ENCODE measurements at regions not wholly inside any gene's neighbourhood (a gene's known extent, or its start where the extent isn't known, plus 50 kb on each side); places are given as distances from the start of the nearest gene placed in this dataset.

DNA sequence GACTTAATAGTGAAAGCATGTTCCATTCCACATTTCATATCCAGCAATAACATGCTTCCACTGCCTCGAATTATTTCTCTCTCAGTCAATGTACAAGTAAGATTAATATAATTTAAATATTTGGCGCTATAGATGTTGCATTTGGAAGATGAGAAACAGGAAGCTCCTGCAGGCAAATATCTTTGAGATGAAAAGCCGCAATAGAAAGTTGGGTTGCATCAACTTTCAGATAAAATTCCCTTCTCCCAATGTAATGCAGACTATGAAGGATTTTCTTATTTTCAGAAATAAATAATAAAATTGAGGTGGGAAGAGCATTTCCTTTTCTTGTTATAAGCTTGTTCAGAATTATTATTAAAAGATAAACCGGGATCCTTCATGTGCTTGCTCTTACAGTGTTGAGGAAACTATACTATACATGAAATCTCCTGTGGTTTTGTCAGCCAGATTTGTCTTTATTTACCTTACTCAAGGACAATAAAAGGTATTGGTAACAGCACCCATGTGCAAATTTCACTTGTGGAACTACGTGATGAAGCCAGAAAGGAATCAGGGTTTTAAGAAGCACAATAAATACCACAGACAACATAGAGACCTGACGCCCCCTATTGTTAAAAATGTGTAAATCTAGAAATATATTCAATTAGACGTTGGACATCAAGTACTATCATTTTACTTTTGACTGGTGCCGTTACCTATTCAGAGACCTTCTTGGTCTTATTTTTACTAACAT is 307.0 kb downstream of the ARPP21 start:
- H3K36me3 ChIP-seq, result no peaks in the 10 kb centered on the region
- H3K27me3 ChIP-seq, result no peaks in the 10 kb centered on the region
- no peak overlapping the region for H3K27ac ChIP-seq
- intact Hi-C loops (cut with DNase I), result no loop called here
- H3K9me3 ChIP-seq, result no peaks in the 10 kb centered on the region
- H3K4me1 ChIP-seq, result no peaks in the 10 kb centered on the region
- TF ChIP-seq, protein P1, sequence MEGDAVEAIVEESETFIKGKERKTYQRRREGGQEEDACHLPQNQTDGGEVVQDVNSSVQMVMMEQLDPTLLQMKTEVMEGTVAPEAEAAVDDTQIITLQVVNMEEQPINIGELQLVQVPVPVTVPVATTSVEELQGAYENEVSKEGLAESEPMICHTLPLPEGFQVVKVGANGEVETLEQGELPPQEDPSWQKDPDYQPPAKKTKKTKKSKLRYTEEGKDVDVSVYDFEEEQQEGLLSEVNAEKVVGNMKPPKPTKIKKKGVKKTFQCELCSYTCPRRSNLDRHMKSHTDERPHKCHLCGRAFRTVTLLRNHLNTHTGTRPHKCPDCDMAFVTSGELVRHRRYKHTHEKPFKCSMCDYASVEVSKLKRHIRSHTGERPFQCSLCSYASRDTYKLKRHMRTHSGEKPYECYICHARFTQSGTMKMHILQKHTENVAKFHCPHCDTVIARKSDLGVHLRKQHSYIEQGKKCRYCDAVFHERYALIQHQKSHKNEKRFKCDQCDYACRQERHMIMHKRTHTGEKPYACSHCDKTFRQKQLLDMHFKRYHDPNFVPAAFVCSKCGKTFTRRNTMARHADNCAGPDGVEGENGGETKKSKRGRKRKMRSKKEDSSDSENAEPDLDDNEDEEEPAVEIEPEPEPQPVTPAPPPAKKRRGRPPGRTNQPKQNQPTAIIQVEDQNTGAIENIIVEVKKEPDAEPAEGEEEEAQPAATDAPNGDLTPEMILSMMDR (IDR thresholded peaks at IDR 0.05), result peak in 2 of 3 experiments; percentile 24 to 27
- no peak for DNase-seq (ENCODE audit: low spot score in 2 of 2)
- H3K4me3 ChIP-seq, result peak overlapping the region in 1 of 2 donors; percentile 15

DNA sequence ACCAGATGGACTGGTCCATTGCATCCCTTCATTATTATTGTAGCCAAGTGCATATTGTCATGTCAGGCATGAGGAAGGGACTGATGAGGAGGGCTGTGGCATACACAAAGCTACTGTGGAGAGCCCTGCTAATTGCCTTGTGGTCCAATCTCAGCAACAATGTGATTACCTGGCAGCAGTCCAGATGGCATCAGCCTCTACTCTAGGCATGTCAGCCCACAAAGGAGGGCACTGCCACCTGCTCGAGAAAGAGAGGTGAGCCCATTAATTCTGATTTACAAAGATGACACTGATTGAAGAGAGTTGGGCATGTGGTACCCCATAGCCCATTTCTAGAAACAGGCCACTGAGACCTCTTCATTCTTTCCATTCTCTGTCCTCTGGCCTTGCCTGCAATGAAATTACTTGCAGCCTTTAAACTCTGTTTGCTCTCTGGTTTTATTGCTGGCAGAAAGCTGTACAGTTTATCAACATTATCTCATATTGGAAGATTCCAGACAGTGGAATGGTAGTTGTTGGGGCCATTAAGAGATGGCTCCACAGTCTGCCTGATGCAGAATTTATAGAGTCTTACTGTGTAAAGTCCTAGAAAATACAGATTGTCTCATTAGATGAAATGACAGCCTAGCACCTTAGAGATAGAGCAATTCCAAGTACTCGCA is 307.7 kb downstream of the ARPP21 start:
- H3K36me3 ChIP-seq, result no peaks in the 10 kb centered on the region
- H3K9me3 ChIP-seq, result no peaks in the 10 kb centered on the region
- intact Hi-C loops (cut with DNase I), result no loop called here
- no peak overlapping the region for H3K4me3 ChIP-seq
- DNase-seq (ENCODE audit: low spot score in 2 of 2), result no peak
- no peaks in the 10 kb centered on the region for H3K27me3 ChIP-seq
- H3K27ac ChIP-seq, result no peak overlapping the region
- TF ChIP-seq, protein P1 (IDR thresholded peaks at IDR 0.05), result no peak
- H3K4me1 ChIP-seq, result no peaks in the 10 kb centered on the region

DNA sequence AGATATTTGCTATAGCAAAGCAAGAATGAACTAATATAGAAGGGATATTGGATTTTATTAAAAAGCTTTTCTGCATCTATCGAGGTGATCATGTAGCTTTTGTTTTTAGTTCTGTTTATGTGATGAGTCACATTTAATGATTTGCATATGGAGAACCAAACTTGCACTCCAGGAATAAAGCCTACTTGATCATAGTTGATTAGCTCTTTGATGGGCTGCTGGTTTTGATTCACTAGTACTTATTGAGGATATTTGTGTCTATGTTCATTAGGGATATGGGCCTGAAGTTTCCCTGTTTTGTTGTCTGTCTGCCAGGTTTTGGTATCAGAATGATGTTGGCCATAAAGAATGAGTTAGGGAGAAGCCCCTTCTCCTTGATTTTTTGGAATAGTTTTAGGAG is 310.7 kb downstream of the ARPP21 start:
- Histone ChIP-seq H3K9me3 (no peaks in the 10 kb centered on the region), H3K4me3 (no peak overlapping the region), H3K36me3 (no peaks in the 10 kb centered on the region), H3K27me3 (no peaks in the 10 kb centered on the region), H3K4me1 (no peaks in the 10 kb centered on the region), H3K27ac (no peak overlapping the region)
- TF ChIP-seq, protein P1 (IDR thresholded peaks at IDR 0.05), result no peak
- intact Hi-C loops (cut with DNase I), result no loop called here
- DNase-seq (ENCODE audit: low spot score in 2 of 2), result no peak

DNA sequence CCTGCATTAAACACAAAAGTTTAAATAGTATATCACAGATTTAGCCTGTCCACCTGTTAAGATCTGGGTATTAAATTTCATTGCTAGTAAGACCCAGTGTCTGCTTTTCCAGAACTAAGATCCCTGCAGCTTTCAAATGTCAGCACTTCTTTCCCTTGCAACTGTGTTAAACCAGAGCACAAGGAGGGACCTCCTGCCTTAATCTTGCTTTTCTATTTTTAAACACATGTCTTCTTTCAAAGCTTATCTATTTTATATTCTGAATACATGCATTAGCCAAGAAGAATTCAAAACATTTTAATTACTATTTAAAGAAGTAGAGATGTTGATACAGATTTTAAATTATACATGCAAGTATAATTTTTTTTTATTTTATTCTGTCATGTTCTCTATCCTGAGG is 315.1 kb downstream of the ARPP21 start:
- intact Hi-C loops (cut with DNase I), result no loop called here
- Histone ChIP-seq H3K27me3 (no peaks in the 10 kb centered on the region), H3K4me1 (no peaks in the 10 kb centered on the region), H3K9me3 (no peaks in the 10 kb centered on the region), H3K36me3 (no peaks in the 10 kb centered on the region), H3K4me3 (no peak overlapping the region), H3K27ac (no peak overlapping the region)
- TF ChIP-seq, protein P1 (IDR thresholded peaks at IDR 0.05), result no peak
- no peak for DNase-seq (ENCODE audit: low spot score in 2 of 2)

DNA sequence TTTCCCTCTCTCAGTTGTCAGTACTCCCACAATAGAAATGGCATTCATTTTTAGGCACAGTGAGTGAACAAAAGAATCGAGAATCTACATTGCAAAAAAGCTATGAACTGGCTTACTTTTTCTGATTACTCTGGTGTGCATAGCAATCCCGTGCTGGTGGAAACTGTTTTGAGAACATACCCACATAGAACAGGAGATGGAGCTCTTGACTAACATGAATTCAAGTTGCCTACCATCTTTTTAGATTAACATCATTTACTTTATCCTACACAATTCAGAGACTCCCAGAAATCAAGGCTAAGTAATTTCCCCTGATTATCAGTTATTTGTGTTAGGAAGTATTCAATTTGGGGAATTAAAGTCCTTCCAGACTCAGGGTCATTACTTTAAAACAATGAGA is 326.6 kb downstream of the ARPP21 start:
- intact Hi-C loops (cut with DNase I), result loop anchor here (1.0 kb wide), 2 partner anchors 735 to 903 kb away; no protein-coding TSS in a partner anchor
- H3K4me3 ChIP-seq, result no peak overlapping the region
- H3K9me3 ChIP-seq, result no peaks in the 10 kb centered on the region
- peaks cover 0 to 13% of the 10 kb centered on the region in 2 donors for H3K4me1 ChIP-seq
- no peaks in the 10 kb centered on the region for H3K27me3 ChIP-seq
- H3K36me3 ChIP-seq, result no peaks in the 10 kb centered on the region
- DNase-seq (ENCODE audit: low spot score in 2 of 2), result no peak
- H3K27ac ChIP-seq, result no peak overlapping the region
- TF ChIP-seq, protein P1 (IDR thresholded peaks at IDR 0.05), result peak; percentile 39 to 77 (median 59)
